Sigmoid colon (tissue), 6 donors: ENCODE measurements at regions not wholly inside any gene's neighbourhood (a gene's known extent, or its start where the extent isn't known, plus 50 kb on each side); places are given as distances from the start of the nearest gene placed in this dataset.

Experiments
- DNase-seq: peaks from one replicate; pipeline ENCODE4 v3.0.0-alpha.2; 2019
- H3K27ac ChIP-seq, 4 donors: fragments of 200-600 bp; sonication (generic); one replicate each; pipeline ENCODE4 v1.5.1; 2016 to 2019; ENCODE audit warnings: mild to moderate bottlenecking in 1 of 4
- H3K27me3 ChIP-seq, 3 donors: fragments of 200-600 bp; sonication (generic); one replicate each; pipeline ENCODE4 v1.5.1; 2019; ENCODE audit warnings: mild to moderate bottlenecking in 1 of 3
- H3K36me3 ChIP-seq, 4 donors: fragments of 200-600 bp; sonication (generic); one replicate each; pipeline ENCODE4 v1.5.1; 2016 to 2019
- H3K4me1 ChIP-seq, 4 donors: fragments of 200-600 bp; sonication (generic); one replicate each; pipeline ENCODE4 v1.5.1; 2017 to 2019
- H3K4me3 ChIP-seq, 4 donors: fragments of 200-600 bp; sonication (generic); one replicate each; pipeline ENCODE4 v1.5.1; 2017 to 2019; ENCODE audit warnings: mild to moderate bottlenecking in 2 of 4, moderate library complexity in 1 of 4
- H3K9me3 ChIP-seq, 4 donors: fragments of 200-600 bp in 3 of 4; sonication (generic) in 3 of 4; one replicate each; pipeline versions ENCODE4 v1.5.1 to v1.6.1; 2013 to 2019
- CTCF ChIP-seq, 4 experiments: fragments of 450-650 bp in 3 of 4; fragments of 200-600 bp in 1 of 4; IDR thresholded peaks; one replicate each; pipeline ENCODE4 v1.5.1; 2016 to 2019; ENCODE audit warnings: antibody characterized with exemption in 4 of 4, mild to moderate bottlenecking in 3 of 4, moderate library complexity in 2 of 4
- EP300 ChIP-seq, 4 donors: sonication (generic); formaldehyde crosslinking; IDR thresholded peaks; one replicate each; pipeline ENCODE4 v1.6.1; 2017; ENCODE audit warnings: antibody characterized with exemption in 4 of 4
- POLR2A ChIP-seq, 2 donors: fragments of 450-650 bp; IDR thresholded peaks; one replicate each; pipeline ENCODE4 v1.6.1; 2016; ENCODE audit warnings: antibody characterized with exemption in 2 of 2, mild to moderate bottlenecking in 2 of 2, moderate library complexity in 2 of 2
- POLR2AphosphoS5 ChIP-seq, 4 donors: sonication (generic); formaldehyde crosslinking; IDR thresholded peaks; one replicate each; pipeline ENCODE4 v1.6.1; 2017; ENCODE audit warnings: antibody characterized with exemption in 4 of 4
- WGBS, 2 donors: extraction: QIAGEN DNeasy Blood & Tissue Kit; methylation state at CpG; one replicate each; pipeline ENCODE4 v1.1.7; 2013; 5-methylcytosine and 5-hydroxymethylcytosine counted together
- intact Hi-C: fragments of 100-400 bp; cut with DNase I; formaldehyde crosslinking; loops from one replicate; pipeline ENCODE4 v1.15.1; 2023
- donor health status: healthy with polysubstance abuse.
- donor health status: healthy.

- Histone ChIP-seq H3K4me3 (no peak overlapping the region), H3K36me3 (no peaks in the 10 kb centered on the region), H3K27ac (no peak overlapping the region), H3K27me3 (no peaks in the 10 kb centered on the region), H3K9me3 (no peaks in the 10 kb centered on the region), H3K4me1 (no peaks in the 10 kb centered on the region)
- no peak for TF ChIP-seq POLR2AphosphoS5 (IDR thresholded peaks at IDR 0.05)
- no peak for TF ChIP-seq CTCF (IDR thresholded peaks at IDR 0.05)
- TF ChIP-seq POLR2A (IDR thresholded peaks at IDR 0.05) = no peak
- no peak for TF ChIP-seq EP300 (IDR thresholded peaks at IDR 0.05)
- DNase-seq = no peak
- WGBS, 2 donors = 88 to 94% methylated on average over 1 of the region's 1 CpG
- intact Hi-C loops = no loop called here
These were observed 244.0 kb downstream of the PLPP3 start for GRCh38 chr1:56335394-56335793.

DNA sequence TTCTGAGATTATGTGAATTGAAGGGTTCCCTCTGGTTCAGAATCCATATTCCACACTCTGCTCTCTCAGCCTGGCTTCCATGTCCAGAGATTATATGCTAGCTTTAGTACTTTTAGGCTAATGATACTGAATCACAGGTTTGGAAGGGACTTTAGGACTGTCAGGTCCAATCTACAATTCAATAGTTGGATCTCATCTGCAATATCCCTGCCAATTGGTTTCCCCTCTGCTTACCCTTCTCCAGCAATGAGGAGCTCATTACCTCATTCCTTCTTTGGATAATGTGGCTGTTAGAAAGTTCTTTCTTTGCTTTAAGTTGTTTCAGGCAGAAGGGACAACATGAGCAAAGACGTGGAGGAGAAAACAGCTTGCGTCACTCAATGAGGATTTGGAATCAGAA is 245.3 kb downstream of the PLPP3 start:
- TF ChIP-seq POLR2AphosphoS5 (IDR thresholded peaks at IDR 0.05) = no peak
- no peak for TF ChIP-seq CTCF (IDR thresholded peaks at IDR 0.05)
- TF ChIP-seq EP300 (IDR thresholded peaks at IDR 0.05) = no peak
- TF ChIP-seq POLR2A (IDR thresholded peaks at IDR 0.05) = no peak
- Histone ChIP-seq H3K27me3 (no peaks in the 10 kb centered on the region), H3K9me3 (no peaks in the 10 kb centered on the region), H3K4me1 (no peaks in the 10 kb centered on the region), H3K36me3 (no peaks in the 10 kb centered on the region), H3K4me3 (no peak overlapping the region), H3K27ac (no peak overlapping the region)
- intact Hi-C loops = no loop called here
- DNase-seq = no peak
- WGBS, 2 donors = 90 to 94% methylated on average over 2 of the region's 2 CpGs

DNA sequence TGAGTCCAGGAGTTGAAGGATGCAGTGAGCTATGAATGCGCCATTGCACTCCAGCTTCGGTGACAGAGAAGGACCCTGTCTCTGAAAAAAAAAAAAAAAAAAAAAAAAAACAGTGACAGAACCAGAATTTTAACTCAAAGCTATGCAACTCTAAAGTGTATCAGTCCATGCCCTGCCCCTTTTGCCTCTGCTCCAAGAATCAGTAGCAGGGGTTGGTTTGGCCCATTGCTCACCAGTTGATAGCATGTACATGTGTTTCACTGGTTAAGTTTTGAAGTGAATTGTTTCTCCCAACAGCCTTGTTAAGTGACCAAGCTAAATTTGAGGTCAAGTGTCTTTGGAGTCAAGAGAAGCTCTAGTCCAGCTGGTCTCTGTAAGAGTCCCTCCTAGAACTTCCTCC is 245.9 kb downstream of the PLPP3 start:
- 94 to 95% methylated on average over 2 of the region's 2 CpGs for WGBS, 2 donors
- intact Hi-C loops = no loop called here

GRCh38 chr1:56331892-56332567 is 247.3 kb downstream of the PLPP3 start:
- no peaks in the 10 kb centered on the region for H3K4me1 ChIP-seq
- 80 to 84% methylated on average over 12 of the region's 12 CpGs for WGBS, 2 donors
- no peaks in the 10 kb centered on the region for H3K27me3 ChIP-seq
- intact Hi-C loops = no loop called here
- H3K27ac ChIP-seq = no peak overlapping the region
- TF ChIP-seq EP300 (IDR thresholded peaks at IDR 0.05) (no peak), POLR2AphosphoS5 (IDR thresholded peaks at IDR 0.05) (no peak), CTCF (IDR thresholded peaks at IDR 0.05) (no peak), POLR2A (IDR thresholded peaks at IDR 0.05) (no peak)
- no peak overlapping the region for H3K4me3 ChIP-seq
- no peaks in the 10 kb centered on the region for H3K36me3 ChIP-seq
- no peak for DNase-seq
- no peaks in the 10 kb centered on the region for H3K9me3 ChIP-seq

More for the DNA sequence above, 245.9 kb downstream of the PLPP3 start:
- Histone ChIP-seq H3K36me3 (no peaks in the 10 kb centered on the region), H3K4me1 (no peaks in the 10 kb centered on the region), H3K4me3 (no peak overlapping the region), H3K27ac (no peak overlapping the region), H3K9me3 (no peaks in the 10 kb centered on the region), H3K27me3 (no peaks in the 10 kb centered on the region)
- no peak for TF ChIP-seq POLR2AphosphoS5 (IDR thresholded peaks at IDR 0.05)
- DNase-seq = no peak

GRCh38 chr1:56331207-56331891 is 248.0 kb downstream of the PLPP3 start:
- TF ChIP-seq EP300 (IDR thresholded peaks at IDR 0.05) (no peak), CTCF (IDR thresholded peaks at IDR 0.05) (no peak), POLR2A (IDR thresholded peaks at IDR 0.05) (no peak), POLR2AphosphoS5 (IDR thresholded peaks at IDR 0.05) (no peak)
- no peaks in the 10 kb centered on the region for H3K9me3 ChIP-seq

More at GRCh38 chr1:56331207-56331891, 248.0 kb downstream of the PLPP3 start:
- Histone ChIP-seq H3K27me3 (no peaks in the 10 kb centered on the region), H3K36me3 (no peaks in the 10 kb centered on the region), H3K4me1 (no peaks in the 10 kb centered on the region), H3K27ac (no peak overlapping the region), H3K4me3 (no peak overlapping the region)
- DNase-seq = no peak
- intact Hi-C loops = no loop called here
- 95 to 96% methylated on average over 2 of the region's 2 CpGs for WGBS, 2 donors
